H9 (cell line): ENCODE measurements at regions not wholly inside any gene's neighbourhood (a gene's known extent, or its start where the extent isn't known, plus 50 kb on each side); places are given as distances from the start of the nearest gene placed in this dataset.

Source experiments
- DNase-seq: peaks from one replicate; pipeline ENCODE4 v3.0.0-alpha.2; 2017
- H2AFZ ChIP-seq: one replicate; pipeline ENCODE4 v1.6.1; 2013; ENCODE audit warnings: mild to moderate bottlenecking, low read length, control low read depth, moderate library complexity
- H2AK5ac ChIP-seq: 2 replicates; pipeline ENCODE4 v1.6.1; 2013; ENCODE audit warnings: low read length, control low read depth, mixed read lengths; ENCODE audit not compliant: insufficient read length
- H2BK120ac ChIP-seq: one replicate; pipeline ENCODE4 v1.6.1; 2013; ENCODE audit warnings: low read depth, mild to moderate bottlenecking, low read length, control low read depth, inconsistent platforms; ENCODE audit not compliant: poor library complexity, severe bottlenecking
- H2BK12ac ChIP-seq: 2 replicates; pipeline ENCODE4 v1.6.1; 2013; ENCODE audit warnings: low read length, control low read depth, mixed read lengths, low read depth; ENCODE audit not compliant: insufficient read length
- H2BK15ac ChIP-seq: 2 replicates; pipeline ENCODE4 v1.6.1; 2013; ENCODE audit warnings: low read depth, low read length, control low read depth
- H2BK20ac ChIP-seq: one replicate; pipeline ENCODE4 v1.6.1; 2013; ENCODE audit warnings: low read depth, mild to moderate bottlenecking, low read length, control low read depth, inconsistent platforms; ENCODE audit not compliant: poor library complexity, severe bottlenecking
- H2BK5ac ChIP-seq: 2 replicates; pipeline ENCODE4 v1.6.1; 2013; ENCODE audit warnings: low read length, control low read depth, mixed read lengths; ENCODE audit not compliant: insufficient read length
- H3K14ac ChIP-seq: 2 replicates; pipeline ENCODE4 v1.6.1; 2013; ENCODE audit warnings: low read length, control low read depth; ENCODE audit not compliant: insufficient read depth
- H3K18ac ChIP-seq: 2 replicates; pipeline ENCODE4 v1.6.1; 2013; ENCODE audit warnings: low read depth, mild to moderate bottlenecking, mixed read lengths, low read length, control low read depth; ENCODE audit not compliant: insufficient read length
- H3K23ac ChIP-seq: 2 replicates; pipeline ENCODE4 v1.6.1; 2013; ENCODE audit warnings: low read length, control low read depth, mixed read lengths, low read depth; ENCODE audit not compliant: insufficient read length
- H3K23me2 ChIP-seq: 2 replicates; pipeline ENCODE4 v1.6.1; 2013; ENCODE audit warnings: low read depth, mild to moderate bottlenecking, mixed read lengths, low read length, control low read depth; ENCODE audit not compliant: insufficient read length, poor library complexity, severe bottlenecking
- H3K27ac ChIP-seq: 2 replicates; pipeline ENCODE4 v1.5.1; 2013; ENCODE audit warnings: low read length, control low read depth, mixed read lengths, low read depth; ENCODE audit not compliant: insufficient read length
- H3K27me3 ChIP-seq: 2 replicates; pipeline ENCODE4 v1.6.1; 2013; ENCODE audit warnings: low read length, control low read depth, inconsistent platforms; ENCODE audit not compliant: insufficient read depth
- H3K4ac ChIP-seq: 2 replicates; pipeline ENCODE4 v1.6.1; 2013; ENCODE audit warnings: low read depth, mild to moderate bottlenecking, control low read depth, inconsistent platforms, low read length, moderate library complexity
- H3K4me1 ChIP-seq: 2 replicates; pipeline ENCODE4 v1.6.1; 2013; ENCODE audit warnings: low read length, control low read depth, inconsistent platforms; ENCODE audit not compliant: insufficient read depth
- H3K4me2 ChIP-seq: 2 replicates; pipeline ENCODE4 v1.6.1; 2013; ENCODE audit warnings: low read length, control low read depth, mixed read lengths; ENCODE audit not compliant: insufficient read length, insufficient read depth
- H3K56ac ChIP-seq: 2 replicates; pipeline ENCODE4 v1.6.1; 2013; ENCODE audit warnings: low read depth, mild to moderate bottlenecking, mixed read lengths, low read length, control low read depth; ENCODE audit not compliant: insufficient read length
- H3K79me1 ChIP-seq: 2 replicates; pipeline ENCODE4 v1.6.1; 2013; ENCODE audit warnings: low read depth, mild to moderate bottlenecking, moderate library complexity, low read length, control low read depth, inconsistent platforms; ENCODE audit not compliant: insufficient read depth, poor library complexity, severe bottlenecking
- H3K79me2 ChIP-seq: 2 replicates; pipeline ENCODE4 v1.6.1; 2013; ENCODE audit warnings: low read length, control low read depth, inconsistent platforms; ENCODE audit not compliant: insufficient read depth
- H3K9ac ChIP-seq: 2 replicates; pipeline ENCODE4 v1.6.1; 2013; ENCODE audit warnings: low read length, control low read depth, mixed read lengths; ENCODE audit not compliant: insufficient read length; ENCODE audit errors: extremely low read depth
- H3K9me3 ChIP-seq: one replicate; pipeline ENCODE4 v1.6.1; 2013; ENCODE audit warnings: low read depth, low read length, inconsistent platforms; ENCODE audit not compliant: control insufficient read depth
- H3T11ph ChIP-seq: one replicate; pipeline ENCODE4 v1.6.1; 2013; ENCODE audit warnings: mild to moderate bottlenecking, low read length, control low read depth, inconsistent platforms
- H4K20me1 ChIP-seq: one replicate; pipeline ENCODE4 v1.6.1; 2013; ENCODE audit not compliant: control insufficient read depth, insufficient read length, insufficient read depth
- H4K5ac ChIP-seq: 2 replicates; pipeline ENCODE4 v1.6.1; 2013; ENCODE audit warnings: low read depth, mild to moderate bottlenecking, mixed read lengths, low read length, control low read depth; ENCODE audit not compliant: insufficient read length
- H4K8ac ChIP-seq: replicated peaks from 2 replicates; pipeline ENCODE4 v1.6.1; 2013; ENCODE audit warnings: low read length, control low read depth, mixed read lengths, low read depth; ENCODE audit not compliant: insufficient read length
- H4K91ac ChIP-seq: 2 replicates; pipeline ENCODE4 v1.6.1; 2013; ENCODE audit warnings: low read depth, mild to moderate bottlenecking, moderate library complexity, mixed read lengths, low read length, control low read depth; ENCODE audit not compliant: insufficient read length
- H3K27ac Mint-ChIP-seq, 3 experiments: 2 replicates in 2 of 3; 3 replicates in 1 of 3; pipeline ENCODE4 v1.8.0; 2020 to 2021; ENCODE audit warnings: mixed read lengths in 3 of 3, mild to moderate bottlenecking in 1 of 3, moderate library complexity in 1 of 3
- H3K27me3 Mint-ChIP-seq: 2 replicates; pipeline ENCODE4 v1.8.0; 2021; ENCODE audit warnings: low read depth, mild to moderate bottlenecking, moderate library complexity, mixed read lengths
- H3K36me3 Mint-ChIP-seq, 3 experiments: 2 replicates in 2 of 3; 3 replicates in 1 of 3; pipeline ENCODE4 v1.8.0; 2020 to 2021; ENCODE audit warnings: low read depth in 3 of 3, mixed read lengths in 3 of 3; ENCODE audit not compliant: insufficient read depth in 1 of 3
- H3K4me1 Mint-ChIP-seq, 2 experiments: 2 replicates each; pipeline ENCODE4 v1.8.0; 2020; ENCODE audit warnings: mixed read lengths in 2 of 2
- H3K4me3 Mint-ChIP-seq, 2 experiments: 2 replicates in 1 of 2; 3 replicates in 1 of 2; pipeline ENCODE4 v1.8.0; 2020 to 2021; ENCODE audit warnings: mild to moderate bottlenecking in 2 of 2, mixed read lengths in 2 of 2, moderate library complexity in 1 of 2
- H3K9me3 Mint-ChIP-seq, 2 experiments: 2 replicates in 1 of 2; 3 replicates in 1 of 2; pipeline ENCODE4 v1.8.0; 2020; ENCODE audit warnings: mild to moderate bottlenecking in 2 of 2, mixed read lengths in 2 of 2, moderate library complexity in 1 of 2
- CTCF ChIP-seq: fragments of 200-600 bp; sonication (generic); conservative IDR thresholded peaks from 3 replicates; pipeline ENCODE4 v1.8.0; 2021; ENCODE audit warnings: antibody characterized with exemption, mild to moderate bottlenecking
- WGBS: extraction: QIAGEN DNeasy Blood & Tissue Kit; methylation state at CpG from one replicate; pipeline ENCODE4 v1.1.7; 2013; ENCODE audit warnings: missing lambda C conversion rate, low lambda C conversion rate, mixed read lengths; ENCODE audit not compliant: insufficient read length; ENCODE audit errors: extremely low coverage; 5-methylcytosine and 5-hydroxymethylcytosine counted together

DNA sequence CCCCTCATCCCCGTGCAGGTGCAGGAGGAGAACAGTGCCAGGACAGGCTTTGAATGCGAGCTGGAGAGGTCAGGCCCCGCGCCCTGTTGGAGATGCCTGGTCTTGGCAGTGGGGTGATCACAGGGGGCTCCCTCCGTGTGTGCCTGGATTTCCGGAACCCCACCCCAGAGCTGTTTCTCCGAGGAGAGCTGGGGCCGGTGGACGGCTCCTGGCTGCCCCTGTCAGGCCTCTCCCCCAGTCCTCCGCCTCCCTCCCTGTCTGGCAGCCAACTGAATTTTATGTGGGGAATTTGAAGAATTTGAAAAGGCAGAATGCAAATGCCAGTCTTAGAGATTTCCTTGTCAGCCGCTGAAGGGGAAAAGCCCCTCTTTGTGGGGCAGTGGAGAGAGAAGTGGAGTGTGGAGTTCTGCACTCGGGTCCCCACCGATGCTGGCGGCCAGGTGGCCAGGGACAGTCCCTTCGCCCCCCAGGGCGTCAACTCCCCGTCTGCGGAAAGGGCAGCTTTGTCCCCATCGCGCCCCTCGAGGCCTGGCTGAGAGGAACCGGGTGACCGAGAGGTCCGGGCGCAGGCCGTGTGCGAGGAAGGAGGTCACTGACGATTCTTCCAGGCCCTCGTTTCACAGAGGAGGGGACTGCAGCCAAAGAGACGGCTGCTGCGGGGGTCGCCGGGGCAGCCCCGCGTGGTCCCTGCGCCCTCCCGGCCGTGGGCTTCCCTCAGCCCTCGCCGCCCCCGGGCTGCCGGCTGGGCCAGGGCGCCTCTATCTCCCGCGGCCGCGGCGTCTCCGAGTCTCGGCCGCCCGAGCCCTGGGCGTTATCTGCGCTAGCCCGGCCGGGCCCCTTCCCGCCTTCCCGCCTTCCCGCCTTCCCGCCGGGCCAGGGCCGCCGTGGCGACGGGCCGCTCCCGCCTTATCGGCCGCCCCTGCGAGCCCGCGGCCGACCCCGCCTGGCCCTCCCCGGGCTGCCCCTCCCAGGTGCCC lies 56.0 kb upstream of the LCTL start:
- Histone ChIP-seq H2BK5ac (no peak overlapping the region), H3K9ac (peak overlapping the region; percentile 30), H3K4ac (no peak overlapping the region), H2AFZ (no peak overlapping the region), H3K23me2 (peaks cover 4% of the 10 kb centered on the region), H3K27me3 (no peaks in the 10 kb centered on the region; the same call in 1 of the 2 replicates), H2BK120ac (peak overlapping the region; percentile 74), H3K23ac (no peak overlapping the region), H3K4me2 (peak overlapping the region; percentile 34), H2BK20ac (no peak overlapping the region), H3K56ac (no peak overlapping the region), H3T11ph (no peak overlapping the region), H2BK12ac (peak overlapping the region; percentile 63), H3K79me1 (no peaks in the 10 kb centered on the region), H3K9me3 (no peaks in the 10 kb centered on the region), H3K18ac (peak overlapping the region; percentile 84), H4K8ac (no peak overlapping the region), H2BK15ac (no peak overlapping the region), H3K27ac (no peak overlapping the region), H4K20me1 (no peaks in the 10 kb centered on the region), H4K5ac (no peak overlapping the region), H4K91ac (no peak overlapping the region), H2AK5ac (no peak overlapping the region), H3K4me1 (peaks cover 12% of the 10 kb centered on the region; the same call in 1 of the 2 replicates), H3K79me2 (no peaks in the 10 kb centered on the region), H3K14ac (peak overlapping the region; percentile 96)
- Mint-ChIP-seq H3K27ac (peak overlapping the region in 1 of 3 experiments; percentile 46; a peak in 2 of 7 replicates), H3K4me3 (peak overlapping the region; percentile 34 to 70; a peak in 4 of 5 replicates), H3K36me3 (no peaks in the 10 kb centered on the region; a peak in 2 of 7 replicates), H3K4me1 (peaks cover 54 to 61% of the 10 kb centered on the region in 2 experiments), H3K9me3 (no peaks in the 10 kb centered on the region), H3K27me3 (peaks cover 6% of the 10 kb centered on the region)
- WGBS: no CpG with 5 or more reads among the region's 75 CpGs
- TF ChIP-seq CTCF: no peak
- peak; percentile 71 for DNase-seq
